Fibroblast of skin of scalp (primary cell): ENCODE measurements at regions not wholly inside any gene's neighbourhood (a gene's known extent, or its start where the extent isn't known, plus 50 kb on each side); places are given as distances from the start of the nearest gene placed in this dataset.
"Not testable (repeated sequence)": the region's sequence is repeated elsewhere in the genome, so short reads cannot be mapped to it uniquely, and the experiment has no call there.

ENCODE experiments used
- DNase-seq: peaks from one replicate; pipeline ENCODE4 v3.0.0-alpha.2; 2013

GRCh38 chr20:54920491-54920890 is 445.1 kb downstream of the DOK5 start:
- DNase-seq: no peak

DNA sequence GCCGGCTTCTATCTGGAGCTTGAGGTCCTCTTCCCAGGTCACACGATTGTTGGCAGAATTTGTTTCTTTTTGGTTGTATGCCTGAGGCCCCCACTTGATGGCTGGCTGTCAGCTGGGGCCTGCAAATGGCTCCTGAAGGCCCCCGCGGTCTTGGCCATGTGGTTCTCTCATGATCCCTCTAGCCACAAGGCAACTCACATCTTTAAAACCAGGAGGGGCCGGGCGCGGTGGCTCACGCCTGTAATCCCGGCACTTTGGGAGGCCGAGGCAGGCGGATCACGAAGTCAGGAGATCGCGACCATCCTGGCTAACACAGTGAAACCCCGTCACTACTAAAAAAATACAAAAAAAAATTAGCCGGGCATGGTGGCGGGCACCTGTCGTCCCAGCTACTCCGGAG is 443.6 kb downstream of the DOK5 start:
- not testable (repeated sequence) for DNase-seq

DNA sequence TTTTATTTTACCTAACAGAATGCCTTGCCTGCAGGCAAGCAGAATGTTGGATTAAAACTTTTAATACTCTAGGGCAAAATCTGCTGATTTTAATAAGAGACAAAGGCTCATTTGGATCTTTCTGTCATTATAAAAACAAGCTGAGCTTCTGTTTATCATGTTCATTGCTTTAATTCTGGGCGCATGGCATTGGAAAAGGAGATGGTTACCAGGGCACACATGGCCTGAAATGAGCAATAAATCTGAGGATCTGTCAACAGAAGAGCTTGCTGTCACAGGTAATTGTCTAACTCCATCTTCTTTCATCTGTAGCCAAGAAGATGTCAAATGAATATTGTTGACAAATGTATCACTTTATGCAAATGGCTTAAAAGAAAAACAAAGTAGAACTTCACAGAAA is 439.6 kb downstream of the DOK5 start:
- no peak for DNase-seq

DNA sequence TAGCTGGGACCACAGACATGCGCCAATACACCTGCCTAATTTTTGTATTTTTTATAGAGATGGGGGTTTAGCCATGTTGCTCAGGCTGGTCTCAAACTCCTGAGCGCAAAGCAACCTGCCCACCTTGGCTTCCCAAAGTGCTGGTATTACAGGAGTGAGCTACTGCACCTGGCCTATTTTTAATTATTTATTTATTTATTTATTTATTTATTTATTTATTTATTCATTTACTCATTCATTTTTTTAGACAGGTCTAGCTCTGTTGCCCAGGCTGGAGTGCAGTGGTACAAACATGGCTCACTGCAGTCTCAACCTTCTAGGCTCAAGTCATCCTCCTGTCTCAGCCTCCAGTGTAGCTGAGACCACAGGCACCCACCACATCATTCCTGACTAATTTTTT is 434.3 kb downstream of the DOK5 start:
- no peak for DNase-seq

DNA sequence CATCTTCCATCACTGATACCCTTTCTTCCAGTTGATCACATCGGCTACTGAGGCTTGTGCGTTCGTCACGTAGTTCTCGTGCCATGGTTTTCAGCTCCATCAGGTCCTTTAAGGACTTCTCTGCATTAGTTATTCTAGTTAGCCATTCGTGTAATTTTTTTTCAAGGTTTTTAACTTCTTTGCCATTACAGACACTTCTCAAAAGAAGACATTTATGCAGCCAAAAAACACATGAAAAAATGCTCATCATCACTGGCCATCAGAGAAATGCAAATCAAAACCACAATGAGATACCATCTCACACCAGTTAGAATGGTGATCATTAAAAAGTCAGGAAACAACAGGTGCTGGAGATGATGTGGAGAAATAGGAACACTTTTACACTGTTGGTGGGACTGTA is 430.7 kb downstream of the DOK5 start:
- not testable (repeated sequence) for DNase-seq

DNA sequence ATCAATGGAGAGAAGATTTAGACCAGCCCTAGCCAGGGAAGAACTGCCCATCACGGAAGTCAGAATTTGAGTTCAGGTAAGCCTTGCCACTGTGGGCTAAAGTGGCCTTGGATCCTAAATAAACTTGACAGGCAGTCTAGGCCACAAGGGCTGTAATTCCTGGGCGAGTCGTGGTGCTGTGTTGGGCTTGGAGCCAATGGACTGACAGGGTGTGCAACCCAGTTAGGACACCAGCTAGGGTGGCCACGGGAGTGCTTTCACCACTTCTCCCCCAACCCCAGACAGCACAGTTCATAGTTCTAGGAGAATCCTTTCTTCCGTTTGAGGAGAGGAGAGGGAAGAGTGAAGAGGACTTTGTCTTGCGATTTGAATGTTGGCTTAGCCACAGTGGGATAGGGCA is 422.4 kb downstream of the DOK5 start:
- DNase-seq: no peak

DNA sequence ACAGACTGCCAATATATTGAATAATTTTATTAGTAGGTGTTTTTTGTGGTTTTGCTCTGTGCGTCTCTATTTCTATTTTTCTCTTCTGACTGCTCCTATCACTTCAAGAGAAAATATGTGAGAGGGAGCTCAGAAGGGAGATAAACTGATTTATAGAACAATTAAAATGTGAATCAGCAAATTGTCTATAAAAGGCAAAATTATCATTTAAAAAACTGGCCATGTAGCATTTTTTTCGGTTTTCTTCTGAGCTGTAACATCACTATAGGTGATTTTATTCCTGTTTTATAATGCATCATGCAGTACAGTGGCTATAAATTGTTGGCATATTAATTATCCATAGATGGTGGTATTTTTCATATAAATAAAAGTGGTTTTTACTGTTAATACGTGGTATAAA is 416.5 kb downstream of the DOK5 start:
- DNase-seq: no peak

- no peak for DNase-seq
These were observed 404.0 kb downstream of the DOK5 start for GRCh38 chr20:54879393-54879792.

- DNase-seq: no peak
These were observed 399.9 kb downstream of the DOK5 start for GRCh38 chr20:54875307-54875706.

- DNase-seq: no peak
These were observed 399.3 kb downstream of the DOK5 start for GRCh38 chr20:54874718-54875117.

GRCh38 chr20:54872440-54872839 is 397.0 kb downstream of the DOK5 start:
- no peak for DNase-seq

GRCh38 chr20:54869765-54870164 is 394.4 kb downstream of the DOK5 start:
- no peak for DNase-seq

DNA sequence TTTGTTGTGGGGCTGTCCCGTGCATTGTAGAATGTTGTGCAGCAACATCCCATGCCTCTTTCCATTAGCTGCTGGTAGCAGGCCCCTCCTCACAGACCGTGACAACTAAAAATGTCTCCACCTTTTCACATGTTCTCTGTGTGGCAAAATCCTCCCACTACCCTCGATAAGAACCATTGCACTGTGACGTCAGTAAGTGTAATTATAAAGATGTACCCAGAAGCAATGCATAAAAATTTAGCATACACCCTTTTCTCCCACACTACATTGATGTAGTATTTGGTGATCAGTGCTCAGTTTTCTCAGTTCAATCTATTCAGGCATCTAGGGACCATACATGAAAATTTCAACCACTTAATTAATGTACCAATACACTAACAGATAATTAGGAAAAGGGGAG is 389.9 kb downstream of the DOK5 start:
- DNase-seq: no peak

DNA sequence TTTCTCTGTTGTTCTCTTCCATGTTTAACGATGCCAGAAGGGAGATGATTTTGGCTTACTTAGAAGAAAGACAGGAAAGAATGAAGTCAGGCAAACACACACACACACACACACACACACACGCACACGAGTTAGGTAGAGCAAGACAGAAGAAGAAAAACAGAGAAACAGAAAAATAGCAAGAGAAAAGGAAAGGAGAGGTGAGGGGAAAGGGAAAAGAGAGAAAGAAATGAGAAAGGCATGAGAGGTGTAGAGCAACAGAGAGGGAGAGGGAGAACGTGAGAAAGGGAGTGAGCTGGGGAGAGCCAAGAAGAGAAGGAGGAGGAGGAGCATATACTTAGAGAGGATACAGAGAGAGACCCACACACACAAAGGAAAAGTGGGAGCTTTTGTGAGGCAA is 385.3 kb downstream of the DOK5 start:
- DNase-seq: no peak

- no peak for DNase-seq
These were observed 380.8 kb downstream of the DOK5 start for GRCh38 chr20:54856202-54856601.

GRCh38 chr20:54849741-54850140 is 374.3 kb downstream of the DOK5 start:
- no peak for DNase-seq

DNA sequence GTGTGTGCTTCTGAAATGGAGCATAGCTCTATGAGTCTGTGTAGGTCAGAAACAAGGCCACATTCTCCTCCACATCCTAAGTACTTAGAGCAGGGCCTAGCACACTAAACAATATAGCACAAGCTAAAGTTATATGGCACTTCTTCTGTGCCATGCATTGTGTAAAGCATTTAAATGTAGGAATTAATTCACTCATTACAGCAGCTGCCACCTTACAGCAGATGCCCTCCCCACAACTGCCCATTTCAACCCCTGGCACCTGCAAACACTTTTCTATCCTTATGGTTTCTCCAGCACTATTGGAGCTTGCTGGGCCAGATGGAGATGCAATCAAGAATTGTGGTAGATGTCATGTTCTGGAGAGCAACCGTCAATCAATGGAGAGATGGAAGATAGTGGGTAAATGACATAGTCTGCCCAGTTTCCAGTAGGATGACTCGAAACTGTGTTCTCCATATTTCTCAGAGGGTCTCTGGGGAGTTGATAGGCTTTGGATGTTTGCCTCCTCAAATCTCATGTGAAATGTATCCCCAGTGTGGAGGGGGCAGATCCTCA is 373.7 kb downstream of the DOK5 start:
- DNase-seq: no peak

DNA sequence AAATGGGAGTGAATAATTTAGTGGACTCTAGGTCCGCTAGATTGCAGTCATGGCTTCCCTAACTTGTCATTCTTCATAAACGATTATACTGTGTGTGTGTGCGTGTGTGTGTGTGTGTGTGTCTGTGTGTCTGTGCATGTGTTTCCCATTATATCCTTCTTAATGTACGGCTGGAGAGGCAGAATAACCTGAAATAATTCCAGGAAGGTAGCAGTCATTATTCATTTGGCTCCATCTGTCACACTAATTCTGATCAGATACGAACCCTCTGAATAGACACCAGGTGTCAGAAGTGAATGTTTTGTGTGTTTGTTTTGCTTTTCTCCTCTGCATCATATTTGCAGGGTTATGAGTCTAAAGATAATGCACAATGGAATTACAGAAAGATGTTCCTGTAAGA is 372.9 kb downstream of the DOK5 start:
- DNase-seq: no peak

- no peak for DNase-seq
These were observed 371.6 kb downstream of the DOK5 start for GRCh38 chr20:54846948-54847347.

- DNase-seq: no peak
These were observed 369.0 kb downstream of the DOK5 start for GRCh38 chr20:54844346-54844745.

DNA sequence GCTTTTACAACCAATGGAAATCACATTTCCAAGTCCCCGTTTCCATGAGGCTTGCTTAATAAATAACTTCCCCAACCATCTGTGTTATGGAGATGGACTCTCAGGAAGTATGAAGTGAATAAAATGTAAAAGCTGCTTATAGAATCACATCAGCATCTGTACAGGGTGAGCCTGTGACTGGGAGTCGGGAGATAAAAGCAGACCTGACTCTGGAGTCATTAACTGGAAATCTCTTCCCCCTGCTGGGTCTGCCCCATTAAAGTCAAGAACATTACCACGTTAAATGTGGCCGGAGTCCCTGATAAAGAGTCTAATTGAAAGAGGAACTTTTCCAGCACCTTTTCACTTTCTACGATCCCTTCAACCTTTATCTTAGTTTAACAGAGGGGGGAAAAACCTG is 368.5 kb downstream of the DOK5 start:
- no peak for DNase-seq

GRCh38 chr20:54843431-54843830 is 368.0 kb downstream of the DOK5 start:
- no peak for DNase-seq

- no peak for DNase-seq
These were observed 363.8 kb downstream of the DOK5 start for GRCh38 chr20:54839224-54839623.

GRCh38 chr20:54837226-54837625 is 361.8 kb downstream of the DOK5 start:
- no peak for DNase-seq

DNA sequence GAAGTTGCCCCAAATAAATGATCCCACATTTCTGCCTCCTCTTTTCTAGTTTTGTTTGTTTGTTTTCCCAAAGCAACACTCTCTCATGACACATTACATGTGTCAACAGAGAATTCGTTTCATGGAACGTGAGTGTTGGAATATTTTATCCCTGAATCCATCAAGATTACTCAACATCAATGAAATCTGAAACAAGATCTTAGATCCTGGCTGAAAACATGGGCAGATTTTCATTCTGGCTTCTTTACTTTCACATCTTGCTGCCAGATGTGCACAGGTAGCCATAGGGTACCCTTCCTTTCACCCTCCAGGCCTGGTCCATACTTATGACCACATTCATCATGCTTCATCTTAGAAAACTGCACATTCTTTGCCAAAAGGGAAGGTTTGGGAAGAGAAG is 347.0 kb downstream of the DOK5 start:
- DNase-seq: no peak

- no peak for DNase-seq
These were observed 345.0 kb downstream of the DOK5 start for GRCh38 chr20:54820392-54820791.
